Activated naive CD8-positive, alpha-beta T cell (primary cell): ENCODE measurements at regions not wholly inside any gene's neighbourhood (a gene's known extent, or its start where the extent isn't known, plus 50 kb on each side); places are given as distances from the start of the nearest gene placed in this dataset.

Experiments
- H3K27ac Mint-ChIP-seq: one replicate; pipeline ENCODE4 v1.8.0; 2021; ENCODE audit warnings: mixed read lengths
- H3K27me3 Mint-ChIP-seq: one replicate; pipeline ENCODE4 v1.8.0; 2021; ENCODE audit warnings: mixed read lengths
- H3K36me3 Mint-ChIP-seq: one replicate; pipeline ENCODE4 v1.8.0; 2021; ENCODE audit warnings: mixed read lengths
- H3K4me1 Mint-ChIP-seq: one replicate; pipeline ENCODE4 v1.8.0; 2021; ENCODE audit warnings: low read depth, mixed read lengths
- H3K4me3 Mint-ChIP-seq: one replicate; pipeline ENCODE4 v1.8.0; 2021; ENCODE audit warnings: mild to moderate bottlenecking, mixed read lengths
- H3K9me3 Mint-ChIP-seq: one replicate; pipeline ENCODE4 v1.8.0; 2021; ENCODE audit warnings: low read depth, mixed read lengths

- H3K27ac Mint-ChIP-seq, result no peak overlapping the region
- H3K36me3 Mint-ChIP-seq, result no peaks in the 10 kb centered on the region
- peaks cover 3% of the 10 kb centered on the region for H3K27me3 Mint-ChIP-seq
- no peaks in the 10 kb centered on the region for H3K4me1 Mint-ChIP-seq
- H3K9me3 Mint-ChIP-seq, result no peaks in the 10 kb centered on the region
- no peak overlapping the region for H3K4me3 Mint-ChIP-seq
Observed at GRCh38 chr12:59182658-59183455, 262.6 kb upstream of the LRIG3 start.

GRCh38 chr12:59182191-59182590 lies 261.9 kb upstream of the LRIG3 start:
- Mint-ChIP-seq H3K4me1 (no peaks in the 10 kb centered on the region), H3K4me3 (no peak overlapping the region), H3K36me3 (no peaks in the 10 kb centered on the region), H3K27ac (no peak overlapping the region), H3K27me3 (peaks cover 3% of the 10 kb centered on the region), H3K9me3 (no peaks in the 10 kb centered on the region)

DNA sequence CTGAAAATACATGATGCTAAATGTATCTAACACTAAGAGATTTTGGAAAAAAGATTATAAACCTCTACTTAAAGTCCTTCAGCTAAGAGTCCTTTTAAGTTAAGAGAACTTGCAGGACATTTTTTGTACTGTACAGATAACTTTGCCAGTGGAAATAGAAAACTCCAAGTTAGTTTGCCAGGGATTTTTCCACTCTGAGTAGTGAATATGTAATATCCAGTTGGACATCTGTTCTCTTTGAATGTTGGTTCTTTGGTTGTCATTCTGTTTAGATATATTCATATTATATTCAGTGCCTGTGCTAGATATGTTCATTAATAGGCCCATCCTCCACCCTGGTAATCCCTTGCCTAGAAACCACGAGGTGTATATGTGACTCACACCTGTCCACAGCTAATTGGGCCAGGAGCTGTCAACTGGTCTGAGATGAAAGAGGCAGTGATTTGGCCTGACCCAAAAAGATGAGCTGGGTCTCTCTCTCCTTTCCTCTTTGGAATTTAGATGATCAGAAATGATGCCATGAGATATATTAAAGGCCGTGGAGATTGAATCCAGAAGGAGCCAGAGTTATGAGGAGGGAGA lies 261.0 kb upstream of the LRIG3 start:
- no peaks in the 10 kb centered on the region for H3K36me3 Mint-ChIP-seq
- no peaks in the 10 kb centered on the region for H3K9me3 Mint-ChIP-seq
- H3K27ac Mint-ChIP-seq, result no peak overlapping the region
- H3K4me3 Mint-ChIP-seq, result no peak overlapping the region
- peaks cover 3% of the 10 kb centered on the region for H3K27me3 Mint-ChIP-seq
- no peaks in the 10 kb centered on the region for H3K4me1 Mint-ChIP-seq

DNA sequence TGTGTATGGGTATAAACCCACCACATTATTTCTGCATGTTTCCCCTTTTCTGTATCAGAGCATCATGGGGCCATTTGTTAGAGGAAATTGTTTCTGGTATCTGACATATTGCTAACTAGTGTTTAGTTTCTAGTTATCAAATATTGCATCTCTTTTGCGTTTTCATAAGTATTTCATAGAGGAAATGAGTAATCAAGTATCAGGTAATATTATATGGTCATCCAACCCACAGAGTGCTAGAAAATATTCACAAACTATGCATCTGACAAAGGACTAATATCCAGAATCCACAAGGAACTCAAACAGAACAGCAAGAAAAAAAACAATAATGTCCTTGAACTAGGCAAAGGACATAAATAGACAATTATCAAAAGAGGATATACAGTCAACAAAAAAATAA lies 258.9 kb upstream of the LRIG3 start:
- Mint-ChIP-seq H3K27ac (no peak overlapping the region), H3K4me1 (no peaks in the 10 kb centered on the region), H3K36me3 (no peaks in the 10 kb centered on the region), H3K27me3 (peaks cover 3% of the 10 kb centered on the region), H3K4me3 (no peak overlapping the region), H3K9me3 (no peaks in the 10 kb centered on the region)

DNA sequence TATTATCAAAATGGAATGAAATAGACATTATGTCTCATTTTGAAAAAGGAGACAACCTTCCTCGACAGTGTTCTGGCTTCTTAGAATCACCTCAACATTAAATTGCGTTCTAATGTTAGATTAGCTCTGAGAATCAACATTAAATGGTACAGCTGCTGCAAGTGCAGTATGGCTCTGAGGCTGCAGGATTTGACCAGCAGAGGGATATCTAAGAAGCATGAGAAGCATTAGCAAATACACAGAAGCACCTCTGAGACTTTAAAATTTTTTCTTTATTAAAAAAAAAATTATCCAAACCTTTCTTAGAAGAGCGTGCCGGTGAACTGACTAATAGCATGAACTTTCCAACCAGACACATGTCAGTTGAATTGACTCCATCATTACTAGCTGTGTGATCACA lies 253.4 kb upstream of the LRIG3 start:
- Mint-ChIP-seq H3K4me3 (no peak overlapping the region), H3K9me3 (no peaks in the 10 kb centered on the region), H3K27ac (no peak overlapping the region), H3K27me3 (no peaks in the 10 kb centered on the region), H3K36me3 (no peaks in the 10 kb centered on the region), H3K4me1 (no peaks in the 10 kb centered on the region)

GRCh38 chr12:59168647-59169046 lies 248.3 kb upstream of the LRIG3 start:
- Mint-ChIP-seq H3K4me1 (no peaks in the 10 kb centered on the region), H3K27me3 (peaks cover 3% of the 10 kb centered on the region), H3K4me3 (no peak overlapping the region), H3K36me3 (no peaks in the 10 kb centered on the region), H3K27ac (no peak overlapping the region), H3K9me3 (no peaks in the 10 kb centered on the region)

- Mint-ChIP-seq H3K9me3 (no peaks in the 10 kb centered on the region), H3K27me3 (peaks cover 3% of the 10 kb centered on the region), H3K36me3 (no peaks in the 10 kb centered on the region), H3K4me1 (no peaks in the 10 kb centered on the region), H3K27ac (no peak overlapping the region), H3K4me3 (no peak overlapping the region)
Observed at GRCh38 chr12:59166457-59166856, 246.2 kb upstream of the LRIG3 start.

DNA sequence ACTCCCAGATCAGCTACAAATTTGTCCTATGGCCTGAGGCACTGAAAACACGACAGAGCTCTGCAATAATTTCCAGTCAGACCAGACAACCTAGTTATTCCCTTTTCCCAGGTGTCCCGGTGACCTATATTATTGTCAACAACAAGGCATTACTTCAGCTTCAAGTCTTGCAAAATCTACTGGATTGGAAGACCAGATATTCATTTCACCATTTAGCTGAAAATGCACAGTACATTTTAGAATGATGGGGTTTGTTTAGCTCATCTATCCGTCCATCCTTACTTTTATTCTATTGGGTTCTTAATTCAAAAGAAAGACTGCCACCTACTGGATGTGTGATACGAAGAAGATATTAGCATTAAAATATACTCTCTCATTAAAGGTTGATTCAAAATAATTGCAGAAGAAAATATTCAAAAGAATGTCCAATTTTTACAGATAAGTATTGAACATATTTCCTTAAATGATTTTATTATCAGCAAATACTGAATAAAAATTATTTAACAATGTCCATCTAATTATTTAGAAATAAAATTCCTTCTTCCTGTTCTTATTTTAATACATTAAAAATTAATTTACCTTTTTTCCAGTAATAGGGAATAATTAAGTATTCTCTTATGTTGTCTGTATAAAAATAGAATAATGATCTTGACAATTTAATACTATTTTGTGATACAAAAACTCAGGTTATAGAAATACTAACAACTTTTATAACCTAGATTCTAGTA lies 244.9 kb upstream of the LRIG3 start:
- Mint-ChIP-seq H3K9me3 (no peaks in the 10 kb centered on the region), H3K4me3 (no peak overlapping the region), H3K27ac (no peak overlapping the region), H3K4me1 (no peaks in the 10 kb centered on the region), H3K27me3 (peaks cover 3% of the 10 kb centered on the region), H3K36me3 (no peaks in the 10 kb centered on the region)

DNA sequence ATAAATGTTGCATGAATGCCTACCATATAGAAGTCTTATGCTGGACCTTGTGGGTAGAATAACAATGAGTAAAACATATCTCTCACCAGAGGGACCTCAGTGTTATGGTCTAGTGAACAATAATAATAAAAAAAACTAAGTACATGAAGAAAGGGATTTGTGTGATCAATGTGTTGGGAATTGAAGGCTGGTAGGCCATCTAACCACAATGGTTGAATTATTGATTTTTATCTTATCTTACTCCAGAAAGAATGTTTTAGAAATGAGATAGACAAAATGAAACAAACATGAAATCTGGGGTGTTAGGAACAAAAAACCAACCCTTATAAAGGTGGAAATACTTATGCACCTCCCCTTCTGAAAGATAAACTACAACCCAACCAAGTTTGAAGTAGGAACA lies 243.9 kb upstream of the LRIG3 start:
- no peak overlapping the region for H3K27ac Mint-ChIP-seq
- no peaks in the 10 kb centered on the region for H3K4me1 Mint-ChIP-seq
- no peak overlapping the region for H3K4me3 Mint-ChIP-seq
- H3K36me3 Mint-ChIP-seq, result no peaks in the 10 kb centered on the region
- H3K9me3 Mint-ChIP-seq, result no peaks in the 10 kb centered on the region
- peaks cover 3% of the 10 kb centered on the region for H3K27me3 Mint-ChIP-seq

GRCh38 chr12:59158681-59159080 lies 238.4 kb upstream of the LRIG3 start:
- peaks cover 14% of the 10 kb centered on the region for H3K9me3 Mint-ChIP-seq
- H3K4me3 Mint-ChIP-seq, result no peak overlapping the region
- no peaks in the 10 kb centered on the region for H3K36me3 Mint-ChIP-seq
- H3K27ac Mint-ChIP-seq, result no peak overlapping the region
- no peaks in the 10 kb centered on the region for H3K4me1 Mint-ChIP-seq
- no peaks in the 10 kb centered on the region for H3K27me3 Mint-ChIP-seq

DNA sequence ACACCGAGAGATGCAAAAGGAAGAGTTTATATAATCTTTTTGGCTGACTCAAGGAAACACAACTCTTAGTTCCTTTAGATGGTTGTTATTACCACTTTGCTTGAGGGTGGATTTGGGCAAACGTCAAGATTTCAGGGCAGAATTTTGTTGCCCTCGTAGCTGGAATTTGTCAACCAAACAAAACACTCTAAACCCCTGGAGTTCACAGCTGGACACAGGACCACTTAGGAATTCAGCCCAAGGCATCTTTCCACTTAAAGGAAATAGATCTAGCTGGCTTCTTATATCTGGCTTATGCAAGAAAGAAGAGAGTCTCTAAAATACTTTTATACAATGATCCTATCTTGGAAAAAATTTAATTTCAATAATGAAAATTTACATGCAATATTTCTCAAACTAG lies 237.8 kb upstream of the LRIG3 start:
- no peaks in the 10 kb centered on the region for H3K36me3 Mint-ChIP-seq
- no peak overlapping the region for H3K4me3 Mint-ChIP-seq
- no peak overlapping the region for H3K27ac Mint-ChIP-seq
- H3K27me3 Mint-ChIP-seq, result no peaks in the 10 kb centered on the region
- peaks cover 14% of the 10 kb centered on the region for H3K9me3 Mint-ChIP-seq
- H3K4me1 Mint-ChIP-seq, result no peaks in the 10 kb centered on the region

- no peaks in the 10 kb centered on the region for H3K36me3 Mint-ChIP-seq
Observed at GRCh38 chr12:59155448-59155847, 235.1 kb upstream of the LRIG3 start.

GRCh38 chr12:59151243-59151642 lies 230.9 kb upstream of the LRIG3 start:
- H3K27me3 Mint-ChIP-seq, result no peaks in the 10 kb centered on the region
- no peak overlapping the region for H3K27ac Mint-ChIP-seq
- H3K4me1 Mint-ChIP-seq, result no peaks in the 10 kb centered on the region
- no peaks in the 10 kb centered on the region for H3K36me3 Mint-ChIP-seq
- H3K4me3 Mint-ChIP-seq, result no peak overlapping the region
- peaks cover 7% of the 10 kb centered on the region for H3K9me3 Mint-ChIP-seq

More at GRCh38 chr12:59155448-59155847, 235.1 kb upstream of the LRIG3 start:
- Mint-ChIP-seq H3K9me3 (peaks cover 14% of the 10 kb centered on the region), H3K4me3 (no peak overlapping the region), H3K27me3 (no peaks in the 10 kb centered on the region), H3K4me1 (no peaks in the 10 kb centered on the region), H3K27ac (no peak overlapping the region)

- Mint-ChIP-seq H3K27ac (no peak overlapping the region), H3K4me1 (no peaks in the 10 kb centered on the region), H3K4me3 (no peak overlapping the region), H3K27me3 (no peaks in the 10 kb centered on the region), H3K9me3 (peaks cover 7% of the 10 kb centered on the region), H3K36me3 (no peaks in the 10 kb centered on the region)
Observed at GRCh38 chr12:59149995-59150642, 229.8 kb upstream of the LRIG3 start.

DNA sequence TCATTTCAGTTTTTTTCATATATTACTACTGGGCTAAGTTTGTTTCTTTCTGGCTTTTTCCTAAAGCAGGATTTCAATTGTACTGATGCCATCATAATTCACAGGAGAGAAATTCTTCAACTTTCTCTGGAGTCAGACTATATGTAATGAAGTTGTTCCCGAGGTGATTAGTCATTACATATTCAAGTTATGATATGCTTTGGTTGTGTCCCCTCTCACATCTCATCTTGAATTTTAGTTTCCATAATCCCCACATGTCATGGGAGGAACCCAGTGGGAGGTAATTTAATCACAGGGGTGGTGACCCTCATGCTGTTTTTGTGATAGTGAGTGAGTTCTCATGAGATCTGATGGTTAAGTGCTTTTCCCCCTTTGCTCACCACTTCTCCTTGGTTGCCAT lies 227.5 kb upstream of the LRIG3 start:
- H3K27ac Mint-ChIP-seq, result no peak overlapping the region
- H3K4me1 Mint-ChIP-seq, result no peaks in the 10 kb centered on the region
- no peak overlapping the region for H3K4me3 Mint-ChIP-seq
- peaks cover 2% of the 10 kb centered on the region for H3K27me3 Mint-ChIP-seq
- no peaks in the 10 kb centered on the region for H3K36me3 Mint-ChIP-seq
- no peaks in the 10 kb centered on the region for H3K9me3 Mint-ChIP-seq
